Right lobe of liver (tissue), 6 donors: ENCODE measurements at regions not wholly inside any gene's neighbourhood (a gene's known extent, or its start where the extent isn't known, plus 50 kb on each side); places are given as distances from the start of the nearest gene placed in this dataset.

Experiments used
- ATAC-seq, 4 donors: fragments of 200-7000 bp; cut with Tn5 transposase; one replicate each; pipeline ENCODE4 v1.9.1; 2020; ENCODE audit warnings: mild to moderate bottlenecking in 4 of 4, moderate library complexity in 4 of 4
- DNase-seq, 3 donors: peaks; one replicate each; pipeline ENCODE4 v3.0.0-alpha.2; 2020
- H3K27ac ChIP-seq, 3 donors: fragments of 200-600 bp; one replicate each; pipeline ENCODE4 v1.8.0; 2022
- H3K27me3 ChIP-seq, 2 donors: fragments of 200-600 bp; one replicate each; pipeline ENCODE4 v1.8.0; 2022
- H3K36me3 ChIP-seq, 4 donors: fragments of 200-600 bp; sonication (generic) in 1 of 4; one replicate each; pipeline versions ENCODE4 v1.5.1 to v1.8.0; 2017 to 2022; ENCODE audit warnings: control low read depth in 1 of 4
- H3K4me1 ChIP-seq, 4 donors: fragments of 200-600 bp; sonication (generic) in 1 of 4; one replicate each; pipeline versions ENCODE4 v1.5.1 to v1.8.0; 2017 to 2022; ENCODE audit warnings: control low read depth in 1 of 4
- H3K4me3 ChIP-seq, 3 donors: fragments of 200-600 bp; one replicate each; pipeline ENCODE4 v1.8.0; 2022
- H3K9me3 ChIP-seq, 4 donors: fragments of 200-600 bp; sonication (generic) in 1 of 4; one replicate each; pipeline versions ENCODE4 v1.5.1 to v1.8.0; 2017 to 2022; ENCODE audit warnings: control low read depth in 1 of 4
- CTCF ChIP-seq, 4 donors: fragments of 200-600 bp in 3 of 4; fragments of 450-650 bp in 1 of 4; IDR thresholded peaks; one replicate each; pipeline versions ENCODE4 v1.5.1 to v1.8.0; 2016 to 2022; ENCODE audit warnings: antibody characterized with exemption in 4 of 4, mild to moderate bottlenecking in 2 of 4
- POLR2A ChIP-seq: fragments of 450-650 bp; IDR thresholded peaks from one replicate; pipeline ENCODE4 v1.6.1; 2017; ENCODE audit warnings: antibody characterized with exemption, mild to moderate bottlenecking
- WGBS: methylation state at CpG from one replicate; pipeline ENCODE4 v1.1.6; 2018; ENCODE audit warnings: low coverage, low lambda C conversion rate; ENCODE audit not compliant: insufficient coverage; ENCODE audit errors: missing lambda C conversion rate; 5-methylcytosine and 5-hydroxymethylcytosine counted together
- intact Hi-C, 2 donors: fragments of 100-400 bp; cut with DNase I; formaldehyde crosslinking; loops; one replicate each; pipeline versions ENCODE4 v1.11.2 to v1.14.1; 2022
- donor health status: DM: no; HTN: yes; CAD: no.
- donor health status: DM: no; HTN: no; CAD: no.
- donor health status: DM: no; HTN: no; CAD: no.
- donor health status: DM: no; HTN: yes; CAD: no.
- donor health status: DM: no; HTN: yes; CAD: no.

DNA sequence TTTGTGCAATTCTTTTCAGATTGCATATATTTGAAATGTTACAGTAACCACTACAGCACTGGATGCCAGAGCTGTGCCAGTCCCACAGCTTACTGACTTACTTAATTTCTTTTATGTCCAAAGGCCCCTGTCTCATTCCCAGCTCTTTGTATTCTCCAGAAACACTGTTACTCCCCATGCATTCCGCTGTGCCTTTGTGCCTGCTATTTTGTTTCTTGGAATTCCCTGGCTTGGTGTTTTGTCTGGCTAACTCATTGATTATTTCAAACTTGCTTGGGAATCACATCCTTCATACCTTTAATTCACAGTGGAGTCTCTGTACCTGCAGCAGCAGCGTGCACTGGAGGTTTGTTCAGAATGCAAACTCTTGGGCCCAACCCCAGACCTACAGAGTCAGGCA, 601.9 kb upstream of the DDX18 start:
- Histone ChIP-seq H3K36me3 (no peaks in the 10 kb centered on the region), H3K27ac (no peak overlapping the region), H3K4me1 (no peaks in the 10 kb centered on the region), H3K27me3 (no peaks in the 10 kb centered on the region), H3K4me3 (no peak overlapping the region), H3K9me3 (no peaks in the 10 kb centered on the region)
- TF ChIP-seq CTCF (IDR thresholded peaks at IDR 0.05) (no peak), POLR2A (no peak)
- intact Hi-C loops = no loop called here
- DNase-seq (no peak), ATAC-seq (no peak)
- 61% methylated on average over 2 of the region's 2 CpGs for WGBS

DNA sequence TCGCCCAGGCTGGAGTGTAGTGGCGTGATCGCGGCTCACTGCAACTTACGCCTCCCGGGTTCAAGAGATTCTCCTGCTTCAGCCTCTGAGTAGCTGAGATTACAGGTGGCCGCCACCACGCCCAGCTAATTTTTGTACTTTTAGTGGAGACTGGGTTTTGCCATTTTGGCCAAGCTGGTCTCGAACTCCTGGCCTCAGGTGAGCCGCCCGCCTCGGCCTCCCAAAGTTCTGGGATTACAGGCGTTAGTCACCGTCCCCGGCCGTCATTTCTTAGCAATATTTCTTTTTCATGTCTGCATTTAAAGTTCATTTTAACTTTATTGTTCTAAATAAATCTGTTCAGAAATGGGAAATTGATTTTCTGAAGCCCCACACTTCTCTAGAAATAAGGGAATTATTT, 597.3 kb upstream of the DDX18 start:
- no peak for TF ChIP-seq POLR2A
- no peak for TF ChIP-seq CTCF (IDR thresholded peaks at IDR 0.05)
- Histone ChIP-seq H3K27ac (no peak overlapping the region), H3K4me1 (no peaks in the 10 kb centered on the region), H3K36me3 (no peaks in the 10 kb centered on the region), H3K4me3 (no peak overlapping the region), H3K27me3 (no peaks in the 10 kb centered on the region), H3K9me3 (no peaks in the 10 kb centered on the region)
- intact Hi-C loops = no loop called here
- ATAC-seq (no peak), DNase-seq (no peak)
- 68% methylated on average over 8 of the region's 16 CpGs for WGBS

DNA sequence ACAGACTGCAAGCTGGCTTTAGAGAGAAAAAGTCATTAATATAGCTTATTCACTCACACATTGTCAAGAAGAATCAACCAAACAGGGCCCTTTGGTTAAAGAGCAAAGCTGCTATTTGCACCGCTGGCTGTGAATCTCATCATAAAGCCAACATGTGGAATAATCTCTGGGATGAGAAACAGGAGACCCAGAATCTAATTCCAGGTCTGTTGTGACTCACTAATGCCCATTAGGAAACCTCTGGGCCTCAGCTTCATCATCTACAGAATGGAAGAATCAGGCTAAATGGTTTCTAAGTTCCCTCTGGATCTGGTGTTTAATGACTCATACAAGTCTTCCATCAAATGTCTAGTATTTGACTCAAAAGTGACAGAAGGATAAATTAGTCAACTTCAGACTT, 591.7 kb upstream of the DDX18 start:
- Histone ChIP-seq H3K9me3 (no peaks in the 10 kb centered on the region), H3K4me3 (no peak overlapping the region), H3K4me1 (no peaks in the 10 kb centered on the region), H3K27ac (no peak overlapping the region), H3K36me3 (no peaks in the 10 kb centered on the region), H3K27me3 (no peaks in the 10 kb centered on the region)
- DNase-seq (no peak), ATAC-seq (no peak)
- intact Hi-C loops = no loop called here
- no peak for TF ChIP-seq POLR2A
- WGBS = 77% methylated on average over 1 of the region's 1 CpG

- Histone ChIP-seq H3K27ac (no peak overlapping the region), H3K4me3 (no peak overlapping the region), H3K27me3 (no peaks in the 10 kb centered on the region), H3K4me1 (no peaks in the 10 kb centered on the region), H3K36me3 (no peaks in the 10 kb centered on the region), H3K9me3 (no peaks in the 10 kb centered on the region)
- no peak for TF ChIP-seq CTCF (IDR thresholded peaks at IDR 0.05)
- TF ChIP-seq POLR2A = no peak
- WGBS = 36% methylated on average over 2 of the region's 2 CpGs
- no peak for DNase-seq
- no peak for ATAC-seq
- intact Hi-C loops = no loop called here
These were observed 582.2 kb upstream of the DDX18 start for GRCh38 chr2:117232305-117232704.

- H3K36me3 ChIP-seq = no peaks in the 10 kb centered on the region
- 46% methylated on average over 6 of the region's 6 CpGs for WGBS
- no peak for DNase-seq
- H3K4me3 ChIP-seq = no peak overlapping the region
- no peaks in the 10 kb centered on the region for H3K9me3 ChIP-seq
- no peak for ATAC-seq
- H3K27me3 ChIP-seq = no peaks in the 10 kb centered on the region
- no peaks in the 10 kb centered on the region for H3K4me1 ChIP-seq
- H3K27ac ChIP-seq = no peak overlapping the region
- TF ChIP-seq POLR2A (no peak), CTCF (IDR thresholded peaks at IDR 0.05) (no peak)
- intact Hi-C loops = no loop called here
These were observed 557.1 kb upstream of the DDX18 start for GRCh38 chr2:117257362-117257761.
